ENCODE measurements at regions not wholly inside any gene's neighbourhood (a gene's known extent, or its start where the extent isn't known, plus 50 kb on each side); places are given as distances from the start of the nearest gene placed in this dataset.
"Not testable (repeated sequence)": the region's sequence is repeated elsewhere in the genome, so short reads cannot be mapped to it uniquely, and the experiment has no call there.

DNA sequence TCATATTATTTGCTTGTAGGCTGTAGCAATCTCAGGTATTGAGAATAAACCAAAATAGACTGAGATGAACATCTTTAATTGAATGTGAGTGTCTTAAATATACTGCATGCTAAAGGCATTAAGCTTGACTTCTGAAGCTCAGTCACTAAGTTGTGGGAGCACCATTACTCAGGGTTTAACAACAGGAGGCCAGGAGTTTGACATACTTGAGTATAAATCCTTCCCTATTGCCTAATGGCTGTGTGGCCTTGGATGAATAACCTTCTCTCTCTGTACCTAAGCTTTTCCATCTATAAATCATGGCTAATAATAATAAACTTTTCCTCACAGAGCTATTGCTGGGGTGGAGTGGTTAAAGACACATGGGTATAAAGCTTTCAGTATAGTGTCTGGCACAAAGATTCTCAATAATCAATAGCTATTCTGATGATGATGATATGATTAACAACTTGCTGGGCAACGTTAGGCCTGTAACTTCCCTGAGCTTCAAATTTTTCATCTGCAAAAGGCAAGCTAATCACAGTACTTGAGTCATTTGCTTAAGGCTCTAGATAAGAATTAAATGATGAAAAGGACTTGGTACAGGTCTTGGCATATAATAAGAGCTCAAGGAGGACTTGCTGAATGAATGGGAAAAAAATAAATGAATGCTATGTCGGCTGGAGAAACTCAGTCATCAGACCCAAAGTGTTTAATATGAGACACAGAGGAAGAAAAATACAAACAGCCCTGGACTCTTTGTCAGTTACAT lies 174.0 kb upstream of the IL12B start:
- DNase-seq: no peak

DNA sequence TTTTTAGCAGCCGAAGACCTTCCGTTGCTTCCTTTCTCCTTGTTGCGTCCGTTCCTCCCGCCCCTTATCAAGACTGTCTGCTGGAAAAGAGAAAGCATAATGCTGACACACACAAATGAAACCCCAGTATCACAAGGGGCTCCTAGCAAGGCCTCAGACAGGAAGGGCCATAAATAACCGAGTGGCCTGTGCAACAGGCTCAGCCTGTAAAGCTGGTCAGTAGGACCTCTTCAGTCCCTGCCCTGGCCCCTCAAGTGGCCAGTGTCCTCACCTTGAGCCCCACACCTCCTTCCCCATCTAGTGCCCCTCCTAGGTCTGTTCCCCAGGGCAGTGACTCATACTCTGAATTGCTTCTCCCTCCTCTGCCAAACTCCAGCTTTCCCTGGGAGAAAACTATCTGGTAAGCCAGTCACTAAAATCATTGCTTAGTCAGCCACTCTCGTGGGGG lies 174.6 kb upstream of the IL12B start:
- DNase-seq: no peak

DNA sequence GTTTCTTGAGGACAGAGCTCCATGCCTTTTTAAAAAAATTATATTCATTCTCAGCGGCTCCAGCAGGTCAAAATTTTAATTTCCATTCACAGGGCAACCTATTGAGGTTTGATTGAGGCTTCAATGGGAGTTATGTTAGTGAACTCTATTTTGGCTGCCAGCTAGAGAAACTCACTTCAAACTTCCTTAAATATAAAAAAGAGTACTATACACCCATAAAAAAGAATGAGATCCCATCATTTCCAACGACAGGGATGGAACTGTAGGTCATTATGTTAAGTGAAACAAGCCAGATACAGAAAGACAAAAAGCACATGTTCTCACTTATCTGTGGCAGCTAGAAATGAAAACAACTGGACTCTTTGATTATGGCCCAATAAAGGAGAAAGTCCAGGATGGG lies 176.8 kb upstream of the IL12B start:
- no peak for DNase-seq

DNA sequence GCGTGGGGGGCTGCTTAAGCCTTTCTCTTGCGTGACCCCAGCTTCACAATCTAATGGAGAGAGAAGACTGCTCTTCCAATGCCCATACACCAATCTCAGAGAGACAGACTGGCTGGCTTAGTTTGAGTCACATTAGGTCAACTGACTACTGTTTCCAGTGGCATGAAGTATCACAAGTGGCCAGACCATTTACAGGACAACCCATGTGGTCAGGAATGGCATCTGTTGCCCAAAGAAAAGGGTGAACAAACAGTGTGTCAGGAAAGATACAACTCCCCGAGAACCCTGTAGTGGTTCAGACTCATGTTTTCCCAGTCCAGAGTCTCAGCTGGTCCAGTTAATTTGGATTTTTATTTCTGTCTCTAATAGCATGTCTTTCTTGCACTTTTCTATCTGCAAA lies 177.4 kb upstream of the IL12B start:
- no peak for DNase-seq

DNA sequence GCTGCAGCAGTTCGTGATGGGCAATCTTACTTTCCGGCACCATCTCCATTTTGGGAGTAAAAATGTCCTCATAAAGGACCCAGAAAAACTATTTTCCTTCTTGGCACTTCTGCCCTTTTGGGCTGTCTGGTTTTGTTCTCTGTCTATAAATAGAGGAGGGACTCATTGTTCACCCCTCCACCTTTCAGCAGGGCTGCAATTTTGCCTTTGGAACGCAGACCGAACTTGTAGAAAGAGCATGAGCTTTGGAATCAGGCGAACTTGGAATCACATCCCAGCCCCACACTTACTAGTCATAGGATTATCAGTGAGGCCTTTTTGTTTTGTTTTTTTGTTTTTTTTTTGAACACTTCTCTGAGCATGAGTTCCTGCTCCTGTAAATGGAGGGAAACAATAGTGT lies 178.1 kb upstream of the IL12B start:
- no peak for DNase-seq

DNA sequence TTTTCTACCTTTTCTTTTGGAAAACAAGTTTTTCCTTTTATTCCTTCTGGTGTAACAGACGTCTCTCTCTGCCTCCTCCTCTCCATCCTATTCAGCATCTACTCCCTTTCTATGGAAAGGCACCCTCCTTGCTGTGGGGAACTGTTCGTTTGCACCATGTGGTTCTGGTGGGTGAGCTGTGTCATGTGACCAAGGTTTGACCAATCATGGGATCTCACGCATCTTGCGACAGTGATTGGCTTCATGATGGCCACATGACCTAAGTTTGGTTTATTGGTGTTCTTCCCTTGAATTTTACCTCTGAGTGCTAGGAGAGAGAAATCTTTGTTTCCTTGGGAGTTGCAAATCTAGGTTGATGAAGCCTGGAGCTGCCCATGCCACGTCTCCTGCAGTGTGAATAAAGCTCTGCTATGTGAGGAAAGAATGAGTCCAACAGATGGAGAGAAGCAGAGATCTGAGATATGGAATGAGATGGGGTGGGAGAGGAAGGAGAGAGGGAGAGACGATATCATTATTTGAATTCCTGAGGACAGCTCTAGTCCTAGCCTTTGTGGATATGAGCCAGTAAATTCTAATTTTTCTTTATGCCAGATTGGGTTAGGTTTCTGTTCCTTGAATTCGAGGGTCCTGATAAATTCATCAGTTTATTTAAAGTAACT lies 178.8 kb upstream of the IL12B start:
- DNase-seq: no peak

DNA sequence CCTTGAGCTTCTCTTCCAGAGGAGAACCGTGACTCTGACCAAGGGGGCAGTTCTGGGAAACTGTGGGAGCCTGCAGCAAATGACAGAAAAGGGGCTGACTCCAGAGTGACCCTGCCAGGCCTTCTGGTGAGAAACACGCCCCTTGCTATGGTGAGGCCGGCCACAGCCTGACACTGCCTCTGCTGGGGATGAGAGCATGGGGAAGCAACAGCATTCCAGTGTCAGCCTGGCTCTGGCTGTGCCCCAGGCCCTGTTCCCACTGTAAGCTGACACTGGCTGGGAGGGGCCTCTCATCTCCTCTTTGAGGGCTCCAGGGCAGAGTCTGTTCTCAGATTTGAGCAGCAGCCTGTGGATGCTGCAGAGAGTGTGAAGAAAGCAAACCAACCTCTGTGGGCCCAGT lies 180.0 kb upstream of the IL12B start:
- no peak for DNase-seq

DNA sequence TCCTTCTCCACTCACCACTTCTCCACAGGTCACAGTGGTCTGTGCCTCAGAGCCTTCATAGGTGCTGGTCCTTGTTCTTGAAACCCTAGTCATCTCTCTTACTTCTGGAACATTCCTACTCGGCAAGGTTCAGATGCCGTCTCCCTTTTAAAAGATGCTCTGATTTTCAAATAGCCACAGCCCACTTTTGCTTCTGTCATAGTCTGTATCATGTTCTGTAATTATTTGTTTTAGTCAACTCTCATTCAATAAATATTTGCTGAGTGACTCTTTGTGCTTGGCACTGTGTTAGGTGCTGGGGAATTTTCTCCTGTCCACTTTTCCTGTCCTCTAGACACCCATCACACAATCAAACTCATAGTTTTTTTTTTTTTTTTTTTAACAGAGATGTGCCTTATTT lies 181.3 kb upstream of the IL12B start:
- DNase-seq: no peak

DNA sequence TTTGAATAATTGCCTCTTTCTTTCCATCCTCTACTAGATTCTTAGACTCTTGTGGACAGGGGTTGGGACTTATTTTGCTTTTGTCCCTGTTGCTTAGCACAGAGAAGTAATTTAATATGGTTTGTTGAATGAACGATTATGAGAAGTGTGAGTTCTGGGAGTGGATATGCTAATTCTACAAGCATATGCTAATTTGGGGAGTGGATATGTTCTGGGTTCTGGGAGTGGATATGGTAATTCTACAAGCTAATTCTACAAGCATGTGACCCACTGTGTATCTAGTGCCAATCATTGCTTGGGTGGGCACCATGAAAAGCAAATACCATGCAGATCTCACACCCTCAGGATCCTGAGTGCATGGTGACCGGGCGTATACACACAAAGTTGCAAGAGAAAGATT lies 181.8 kb upstream of the IL12B start:
- no peak for DNase-seq

DNA sequence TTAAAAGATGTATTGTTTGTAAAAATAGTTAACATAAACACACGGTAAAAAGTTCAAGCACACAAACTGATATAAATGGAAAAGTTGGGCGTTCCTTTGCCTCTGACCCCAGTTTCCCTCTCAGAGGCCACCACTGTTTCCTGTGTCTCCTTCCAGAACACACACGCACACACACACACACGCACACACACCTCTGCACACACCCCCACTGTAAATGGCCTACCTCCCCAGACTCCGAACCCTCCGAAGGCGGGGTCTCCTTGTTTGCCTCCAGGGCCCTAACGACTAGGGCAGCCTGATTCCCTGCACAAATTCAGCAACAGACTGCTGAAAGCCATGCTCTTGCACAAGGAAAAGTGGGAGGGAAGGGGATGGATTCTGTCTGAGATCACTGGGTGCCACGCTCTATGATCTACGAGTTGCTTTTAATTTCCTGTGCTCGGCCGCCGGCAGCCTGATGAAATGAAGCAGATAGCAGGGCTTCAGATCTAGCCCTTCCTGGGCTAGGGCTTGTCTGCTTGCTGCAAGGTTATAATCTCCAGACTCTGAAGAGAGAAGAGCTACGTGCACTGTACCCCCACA lies 184.0 kb upstream of the IL12B start:
- DNase-seq: no peak

DNA sequence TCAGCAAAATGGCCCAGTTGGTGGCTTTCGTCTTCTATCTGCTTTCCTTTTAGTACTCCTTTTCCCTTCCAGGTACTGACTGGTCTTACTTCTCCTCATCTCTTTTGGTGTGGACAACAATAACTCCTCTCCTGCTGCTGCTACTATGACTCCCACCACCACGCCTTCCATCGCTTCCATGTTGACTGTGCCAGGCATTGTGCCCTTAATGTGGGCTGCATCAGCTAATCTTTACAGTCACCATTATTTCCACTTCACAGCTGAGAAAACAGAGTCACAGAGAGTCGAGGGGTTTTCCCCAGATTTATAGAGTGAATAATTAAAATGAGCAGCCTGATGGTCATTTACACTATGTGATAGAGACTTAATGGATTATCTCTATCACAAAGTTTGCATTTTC lies 184.9 kb upstream of the IL12B start:
- DNase-seq: no peak

DNA sequence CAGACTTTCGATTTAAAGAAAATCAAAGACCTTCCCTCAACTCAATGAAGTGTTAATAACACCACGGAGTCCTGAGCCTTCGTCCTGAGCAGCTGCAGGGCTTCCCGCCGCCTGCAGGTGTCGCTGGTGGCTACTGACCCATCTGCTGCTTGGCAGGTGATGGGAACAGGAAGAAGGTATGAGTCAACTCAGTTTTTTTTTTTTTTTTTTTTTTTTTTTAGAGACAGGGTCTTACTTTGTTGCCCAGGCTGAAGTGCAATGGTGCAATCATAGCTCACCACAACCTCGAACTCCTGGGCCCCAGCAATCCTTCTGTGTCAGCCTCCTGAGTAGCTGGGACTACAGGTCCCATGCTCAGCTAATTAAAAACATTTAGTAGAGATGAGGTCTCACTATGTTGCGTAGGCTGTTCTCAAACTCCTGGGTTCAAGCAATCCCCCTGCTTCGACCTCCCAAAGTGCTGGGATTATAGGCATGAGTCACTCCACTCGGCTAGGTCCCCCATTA lies 185.7 kb upstream of the IL12B start:
- no peak for DNase-seq

DNA sequence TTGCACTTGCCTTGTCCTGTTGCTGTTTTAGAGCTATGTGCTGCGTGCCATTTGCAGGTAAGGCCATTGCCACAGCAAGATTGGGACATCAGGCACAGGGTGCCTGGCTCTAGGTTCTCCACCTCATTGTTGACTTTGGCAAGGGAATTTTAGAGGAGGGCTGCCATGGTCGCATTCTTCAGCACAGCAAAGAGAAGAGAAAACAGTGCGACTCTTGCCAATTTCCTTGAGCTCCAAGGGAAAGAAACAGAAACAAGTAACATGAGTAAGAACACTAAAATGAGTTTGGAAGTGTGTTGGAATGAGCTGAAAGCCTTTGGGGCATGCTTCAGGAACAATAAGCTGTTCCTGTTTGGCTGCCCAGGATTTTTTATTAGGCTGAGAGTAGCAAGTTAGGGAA lies 188.1 kb upstream of the IL12B start:
- DNase-seq: no peak

DNA sequence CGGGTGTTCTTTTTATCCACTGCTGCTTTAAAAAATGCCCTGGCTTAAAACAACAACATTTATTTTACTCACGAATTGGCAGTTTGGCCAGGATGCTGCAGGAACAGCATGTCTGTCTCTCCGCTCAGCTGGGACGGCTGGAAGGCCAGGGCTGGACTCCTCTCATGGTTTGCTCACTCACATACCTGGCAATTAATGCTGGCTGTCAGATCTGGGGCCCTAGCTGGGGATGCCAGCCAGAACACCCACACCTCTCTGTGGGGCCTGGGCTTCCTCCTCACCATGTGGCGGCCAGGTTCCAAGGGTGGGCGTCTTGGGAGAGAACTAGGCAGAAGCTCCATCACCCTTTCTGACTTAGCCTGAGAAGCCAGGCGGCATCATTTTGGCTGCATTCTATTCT lies 189.1 kb upstream of the IL12B start:
- peak; percentile 20 for DNase-seq

DNA sequence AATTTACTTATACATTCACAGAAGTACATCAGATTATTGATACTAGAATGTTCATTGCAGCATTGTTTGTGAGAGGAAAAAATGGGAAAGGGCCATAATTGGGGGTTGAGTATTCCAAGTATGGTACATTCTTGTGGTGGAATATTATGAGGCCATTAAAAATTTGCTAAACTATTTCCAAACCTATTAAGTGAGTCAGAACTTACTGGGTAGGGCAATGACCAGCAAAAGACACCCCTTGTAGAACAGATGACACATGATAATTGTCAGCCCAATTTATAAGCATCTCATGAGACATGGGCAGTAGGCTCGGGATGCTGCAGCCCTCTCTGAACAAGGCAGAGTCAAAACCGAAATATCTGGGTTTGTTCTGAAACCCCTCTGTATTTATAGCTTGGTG lies 192.6 kb upstream of the IL12B start:
- DNase-seq: no peak

DNA sequence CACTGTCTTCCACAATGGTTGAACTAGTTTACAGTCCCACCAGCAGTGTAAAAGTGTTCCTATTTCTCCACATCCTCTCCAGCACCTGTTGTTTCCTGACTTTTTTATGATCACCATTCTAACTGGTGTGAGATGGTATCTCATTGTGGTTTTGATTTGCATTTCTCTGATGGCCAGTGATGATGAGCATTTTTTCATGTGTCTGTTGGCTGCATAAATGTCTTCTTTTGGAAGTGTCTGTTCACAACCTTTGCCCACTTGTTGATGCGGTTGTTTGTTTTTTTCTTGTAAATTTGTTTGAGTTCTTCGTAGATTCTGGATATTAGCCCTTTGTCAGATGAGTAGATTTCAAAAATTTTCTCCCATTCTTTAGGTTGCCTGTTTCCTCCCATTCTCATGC lies 194.0 kb upstream of the IL12B start:
- not testable (repeated sequence) for DNase-seq

DNA sequence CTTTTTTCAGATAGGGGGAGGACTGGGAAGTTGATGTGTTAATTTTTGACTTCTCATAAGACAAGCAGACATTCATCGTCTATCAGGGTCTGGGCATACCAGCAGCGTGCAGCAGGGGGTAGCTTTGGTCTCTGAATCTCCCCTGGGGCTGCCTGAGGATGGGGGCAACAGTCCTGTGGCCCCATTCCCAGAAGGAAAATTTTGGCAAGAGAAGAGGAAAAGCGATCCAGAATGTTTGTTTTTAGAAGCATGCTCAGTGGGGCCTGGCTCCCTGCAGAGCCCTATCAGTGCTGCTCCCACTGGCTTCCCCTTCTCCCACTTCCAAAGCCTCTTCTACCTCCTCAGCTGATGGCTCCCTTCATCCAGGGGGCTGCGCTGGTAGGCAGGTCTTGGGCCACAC lies 194.8 kb upstream of the IL12B start:
- no peak for DNase-seq

DNA sequence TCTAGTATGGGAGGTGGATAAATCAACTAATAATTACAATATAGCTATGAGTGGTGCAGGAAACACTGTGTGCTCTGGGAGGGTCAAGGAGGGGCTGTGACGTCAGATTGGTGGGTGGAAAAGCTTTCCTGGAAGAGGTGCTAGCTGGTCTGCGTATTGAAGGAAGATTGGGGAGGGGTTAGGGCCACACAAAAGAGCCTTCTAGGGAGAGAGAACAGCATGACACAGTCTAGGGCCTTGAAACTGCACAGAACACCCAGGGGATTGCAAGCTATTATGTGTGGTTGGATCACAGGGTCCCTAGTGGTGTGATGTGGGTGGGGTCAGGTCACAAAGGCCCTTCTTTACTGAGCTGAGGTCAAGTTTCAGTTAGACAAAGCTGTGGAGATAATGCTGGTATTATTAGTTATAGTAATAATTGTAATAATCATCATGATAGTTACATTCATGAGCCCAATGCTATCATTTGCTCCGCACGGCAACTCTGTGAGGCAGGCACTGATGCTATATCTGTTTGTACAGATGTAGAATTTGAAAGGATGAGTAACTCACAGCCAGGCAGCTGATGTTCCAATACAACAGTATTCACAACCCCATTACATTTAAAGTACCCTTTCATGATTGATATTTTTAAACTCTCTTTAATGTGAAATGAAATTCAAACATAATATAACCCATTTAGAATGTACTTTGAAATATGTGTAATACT lies 197.4 kb upstream of the IL12B start:
- DNase-seq: no peak

DNA sequence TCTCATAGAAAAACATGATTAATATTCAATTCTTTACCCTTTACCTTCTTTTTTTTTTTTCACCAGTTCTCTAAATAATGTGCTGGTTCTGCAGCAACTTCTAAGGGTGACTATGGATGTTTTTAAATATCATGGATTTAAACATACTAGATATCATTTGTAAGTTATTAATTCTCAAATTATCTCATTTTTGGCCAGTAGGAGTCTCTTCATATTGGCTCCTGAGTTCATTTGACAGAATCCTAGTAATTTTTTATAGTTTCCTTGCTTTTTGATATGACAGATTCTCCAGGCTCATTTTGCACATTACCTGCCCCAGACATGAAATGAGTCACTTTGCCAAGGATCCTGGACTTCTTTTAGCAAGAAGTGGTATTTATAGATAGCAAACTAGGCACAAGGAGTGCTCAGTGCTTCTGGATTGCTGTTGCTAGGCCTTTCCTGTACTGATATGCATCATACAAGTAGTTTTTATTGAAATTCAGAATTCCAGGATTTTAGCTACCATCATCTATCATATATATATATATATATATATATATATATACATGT lies 201.3 kb upstream of the IL12B start:
- DNase-seq: no peak

DNA sequence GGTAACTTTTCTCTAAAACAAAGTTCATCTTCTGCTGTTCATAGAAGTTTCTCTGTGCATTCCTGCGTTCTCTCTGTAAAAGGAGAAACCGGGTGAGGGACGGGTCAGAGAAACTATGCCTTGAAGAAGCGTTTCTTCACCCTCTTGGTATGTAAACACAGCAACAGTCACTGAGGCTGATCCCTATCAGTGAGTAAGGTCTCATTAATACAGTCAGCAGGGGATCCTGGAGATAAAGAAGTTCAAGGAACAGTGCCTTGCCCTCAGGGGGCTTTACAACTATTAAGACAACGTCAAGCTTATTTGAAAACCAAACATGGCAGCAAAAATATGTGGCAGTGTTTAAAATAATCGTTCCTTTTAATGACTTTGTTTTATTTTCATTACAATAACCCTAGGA lies 202.9 kb upstream of the IL12B start:
- DNase-seq: no peak

DNA sequence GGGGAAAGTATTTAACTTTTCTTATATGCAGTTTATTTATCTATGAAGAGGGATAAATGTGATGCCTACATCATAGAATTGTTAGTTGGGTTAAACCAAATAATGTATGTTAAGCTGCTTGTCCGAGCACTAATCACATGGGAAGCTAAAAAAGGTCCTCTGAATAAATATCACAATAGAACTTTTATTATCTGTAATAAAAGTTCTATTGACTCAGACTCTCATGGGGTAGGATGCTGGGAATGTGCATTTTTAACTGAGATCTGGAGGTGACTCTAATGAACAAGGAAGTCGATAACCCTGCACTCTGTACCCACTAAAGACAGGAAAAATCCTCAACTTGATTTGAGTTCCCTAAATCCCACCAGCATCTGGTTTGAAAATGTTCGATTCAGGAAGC lies 205.9 kb upstream of the IL12B start:
- no peak for DNase-seq

DNA sequence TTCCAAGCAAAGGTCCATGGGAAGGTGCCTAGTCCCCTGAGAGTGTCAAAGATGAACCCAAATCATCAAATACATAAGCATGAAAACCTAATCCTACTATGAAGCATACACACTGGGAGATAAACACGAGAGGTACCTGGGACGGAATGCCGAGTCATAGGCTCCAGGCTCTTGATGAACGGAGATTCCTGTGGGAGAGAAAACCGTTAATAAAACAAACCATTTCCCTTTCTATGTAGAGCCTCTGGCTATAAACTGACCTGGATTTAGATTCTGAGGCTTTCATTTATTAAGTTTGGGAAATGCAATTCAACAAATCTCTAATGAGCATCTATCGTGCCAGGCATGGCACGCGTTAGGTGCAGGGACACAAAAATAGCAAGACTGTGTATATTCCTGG lies 206.4 kb upstream of the IL12B start:
- no peak for DNase-seq

DNA sequence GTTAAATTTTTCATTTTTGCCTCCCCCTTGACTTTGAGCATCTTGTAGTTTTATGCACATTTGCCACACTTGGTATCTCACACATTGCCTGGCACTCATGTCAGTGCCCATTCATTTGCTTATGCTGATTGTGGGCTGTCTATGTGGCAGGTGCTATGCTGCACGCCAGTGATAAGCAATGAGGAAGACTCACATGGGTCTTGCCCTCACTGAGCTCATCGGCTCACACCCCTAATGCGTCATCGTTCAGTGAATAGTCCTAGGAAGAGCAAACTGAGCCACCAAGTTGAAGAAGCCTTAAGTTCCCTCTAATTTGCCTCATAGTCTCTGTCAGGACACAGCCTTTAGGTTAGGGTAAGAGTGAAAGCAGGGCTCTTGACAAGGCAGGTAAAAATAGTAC lies 209.4 kb upstream of the IL12B start:
- DNase-seq: no peak
